H9 (cell line): ENCODE measurements at regions not wholly inside any gene's neighbourhood (a gene's known extent, or its start where the extent isn't known, plus 50 kb on each side); places are given as distances from the start of the nearest gene placed in this dataset.

Experiments
- DNase-seq: peaks from one replicate; pipeline ENCODE4 v3.0.0-alpha.2; 2017
- H2AFZ ChIP-seq: one replicate; pipeline ENCODE4 v1.6.1; 2013; ENCODE audit warnings: mild to moderate bottlenecking, low read length, control low read depth, moderate library complexity
- H2AK5ac ChIP-seq: 2 replicates; pipeline ENCODE4 v1.6.1; 2013; ENCODE audit warnings: low read length, control low read depth, mixed read lengths; ENCODE audit not compliant: insufficient read length
- H2BK120ac ChIP-seq: one replicate; pipeline ENCODE4 v1.6.1; 2013; ENCODE audit warnings: low read depth, mild to moderate bottlenecking, low read length, control low read depth, inconsistent platforms; ENCODE audit not compliant: poor library complexity, severe bottlenecking
- H2BK12ac ChIP-seq: 2 replicates; pipeline ENCODE4 v1.6.1; 2013; ENCODE audit warnings: low read length, control low read depth, mixed read lengths, low read depth; ENCODE audit not compliant: insufficient read length
- H2BK15ac ChIP-seq: 2 replicates; pipeline ENCODE4 v1.6.1; 2013; ENCODE audit warnings: low read depth, low read length, control low read depth
- H2BK20ac ChIP-seq: one replicate; pipeline ENCODE4 v1.6.1; 2013; ENCODE audit warnings: low read depth, mild to moderate bottlenecking, low read length, control low read depth, inconsistent platforms; ENCODE audit not compliant: poor library complexity, severe bottlenecking
- H2BK5ac ChIP-seq: 2 replicates; pipeline ENCODE4 v1.6.1; 2013; ENCODE audit warnings: low read length, control low read depth, mixed read lengths; ENCODE audit not compliant: insufficient read length
- H3K14ac ChIP-seq: 2 replicates; pipeline ENCODE4 v1.6.1; 2013; ENCODE audit warnings: low read length, control low read depth; ENCODE audit not compliant: insufficient read depth
- H3K18ac ChIP-seq: 2 replicates; pipeline ENCODE4 v1.6.1; 2013; ENCODE audit warnings: low read depth, mild to moderate bottlenecking, mixed read lengths, low read length, control low read depth; ENCODE audit not compliant: insufficient read length
- H3K23ac ChIP-seq: 2 replicates; pipeline ENCODE4 v1.6.1; 2013; ENCODE audit warnings: low read length, control low read depth, mixed read lengths, low read depth; ENCODE audit not compliant: insufficient read length
- H3K23me2 ChIP-seq: 2 replicates; pipeline ENCODE4 v1.6.1; 2013; ENCODE audit warnings: low read depth, mild to moderate bottlenecking, mixed read lengths, low read length, control low read depth; ENCODE audit not compliant: insufficient read length, poor library complexity, severe bottlenecking
- H3K27ac ChIP-seq: 2 replicates; pipeline ENCODE4 v1.5.1; 2013; ENCODE audit warnings: low read length, control low read depth, mixed read lengths, low read depth; ENCODE audit not compliant: insufficient read length
- H3K27me3 ChIP-seq: 2 replicates; pipeline ENCODE4 v1.6.1; 2013; ENCODE audit warnings: low read length, control low read depth, inconsistent platforms; ENCODE audit not compliant: insufficient read depth
- H3K4ac ChIP-seq: 2 replicates; pipeline ENCODE4 v1.6.1; 2013; ENCODE audit warnings: low read depth, mild to moderate bottlenecking, control low read depth, inconsistent platforms, low read length, moderate library complexity
- H3K4me1 ChIP-seq: 2 replicates; pipeline ENCODE4 v1.6.1; 2013; ENCODE audit warnings: low read length, control low read depth, inconsistent platforms; ENCODE audit not compliant: insufficient read depth
- H3K4me2 ChIP-seq: 2 replicates; pipeline ENCODE4 v1.6.1; 2013; ENCODE audit warnings: low read length, control low read depth, mixed read lengths; ENCODE audit not compliant: insufficient read length, insufficient read depth
- H3K56ac ChIP-seq: 2 replicates; pipeline ENCODE4 v1.6.1; 2013; ENCODE audit warnings: low read depth, mild to moderate bottlenecking, mixed read lengths, low read length, control low read depth; ENCODE audit not compliant: insufficient read length
- H3K79me1 ChIP-seq: 2 replicates; pipeline ENCODE4 v1.6.1; 2013; ENCODE audit warnings: low read depth, mild to moderate bottlenecking, moderate library complexity, low read length, control low read depth, inconsistent platforms; ENCODE audit not compliant: insufficient read depth, poor library complexity, severe bottlenecking
- H3K79me2 ChIP-seq: 2 replicates; pipeline ENCODE4 v1.6.1; 2013; ENCODE audit warnings: low read length, control low read depth, inconsistent platforms; ENCODE audit not compliant: insufficient read depth
- H3K9ac ChIP-seq: 2 replicates; pipeline ENCODE4 v1.6.1; 2013; ENCODE audit warnings: low read length, control low read depth, mixed read lengths; ENCODE audit not compliant: insufficient read length; ENCODE audit errors: extremely low read depth
- H3K9me3 ChIP-seq: one replicate; pipeline ENCODE4 v1.6.1; 2013; ENCODE audit warnings: low read depth, low read length, inconsistent platforms; ENCODE audit not compliant: control insufficient read depth
- H3T11ph ChIP-seq: one replicate; pipeline ENCODE4 v1.6.1; 2013; ENCODE audit warnings: mild to moderate bottlenecking, low read length, control low read depth, inconsistent platforms
- H4K20me1 ChIP-seq: one replicate; pipeline ENCODE4 v1.6.1; 2013; ENCODE audit not compliant: control insufficient read depth, insufficient read length, insufficient read depth
- H4K5ac ChIP-seq: 2 replicates; pipeline ENCODE4 v1.6.1; 2013; ENCODE audit warnings: low read depth, mild to moderate bottlenecking, mixed read lengths, low read length, control low read depth; ENCODE audit not compliant: insufficient read length
- H4K8ac ChIP-seq: replicated peaks from 2 replicates; pipeline ENCODE4 v1.6.1; 2013; ENCODE audit warnings: low read length, control low read depth, mixed read lengths, low read depth; ENCODE audit not compliant: insufficient read length
- H4K91ac ChIP-seq: 2 replicates; pipeline ENCODE4 v1.6.1; 2013; ENCODE audit warnings: low read depth, mild to moderate bottlenecking, moderate library complexity, mixed read lengths, low read length, control low read depth; ENCODE audit not compliant: insufficient read length
- H3K27ac Mint-ChIP-seq, 3 experiments: 2 replicates in 2 of 3; 3 replicates in 1 of 3; pipeline ENCODE4 v1.8.0; 2020 to 2021; ENCODE audit warnings: mixed read lengths in 3 of 3, mild to moderate bottlenecking in 1 of 3, moderate library complexity in 1 of 3
- H3K27me3 Mint-ChIP-seq: 2 replicates; pipeline ENCODE4 v1.8.0; 2021; ENCODE audit warnings: low read depth, mild to moderate bottlenecking, moderate library complexity, mixed read lengths
- H3K36me3 Mint-ChIP-seq, 3 experiments: 2 replicates in 2 of 3; 3 replicates in 1 of 3; pipeline ENCODE4 v1.8.0; 2020 to 2021; ENCODE audit warnings: low read depth in 3 of 3, mixed read lengths in 3 of 3; ENCODE audit not compliant: insufficient read depth in 1 of 3
- H3K4me1 Mint-ChIP-seq, 2 experiments: 2 replicates each; pipeline ENCODE4 v1.8.0; 2020; ENCODE audit warnings: mixed read lengths in 2 of 2
- H3K4me3 Mint-ChIP-seq, 2 experiments: 2 replicates in 1 of 2; 3 replicates in 1 of 2; pipeline ENCODE4 v1.8.0; 2020 to 2021; ENCODE audit warnings: mild to moderate bottlenecking in 2 of 2, mixed read lengths in 2 of 2, moderate library complexity in 1 of 2
- H3K9me3 Mint-ChIP-seq, 2 experiments: 2 replicates in 1 of 2; 3 replicates in 1 of 2; pipeline ENCODE4 v1.8.0; 2020; ENCODE audit warnings: mild to moderate bottlenecking in 2 of 2, mixed read lengths in 2 of 2, moderate library complexity in 1 of 2
- CTCF ChIP-seq: fragments of 200-600 bp; sonication (generic); conservative IDR thresholded peaks from 3 replicates; pipeline ENCODE4 v1.8.0; 2021; ENCODE audit warnings: antibody characterized with exemption, mild to moderate bottlenecking
- WGBS: extraction: QIAGEN DNeasy Blood & Tissue Kit; methylation state at CpG from one replicate; pipeline ENCODE4 v1.1.7; 2013; ENCODE audit warnings: missing lambda C conversion rate, low lambda C conversion rate, mixed read lengths; ENCODE audit not compliant: insufficient read length; ENCODE audit errors: extremely low coverage; 5-methylcytosine and 5-hydroxymethylcytosine counted together

GRCh38 chr10:129305046-129305445, 162.0 kb upstream of the MGMT start:
- Mint-ChIP-seq H3K27ac (no peak overlapping the region), H3K9me3 (peaks cover 2 to 6% of the 10 kb centered on the region in 2 experiments; a peak in 4 of 5 replicates), H3K4me1 (no peaks in the 10 kb centered on the region; a peak in 1 of 4 replicates), H3K4me3 (no peak overlapping the region), H3K36me3 (peaks cover 0 to 6% (median 2%) of the 10 kb centered on the region in 3 experiments; a peak in 1 of 7 replicates), H3K27me3 (no peaks in the 10 kb centered on the region; the same call in 1 of the 2 replicates)
- Histone ChIP-seq H3K4me1 (no peaks in the 10 kb centered on the region), H2BK5ac (no peak overlapping the region), H3K9me3 (no peaks in the 10 kb centered on the region), H3K4ac (no peak overlapping the region), H4K20me1 (no peaks in the 10 kb centered on the region), H3K4me2 (no peak overlapping the region), H4K8ac (no peak overlapping the region), H3K23ac (no peak overlapping the region), H3K79me1 (no peaks in the 10 kb centered on the region), H3T11ph (no peak overlapping the region), H2BK20ac (no peak overlapping the region), H4K5ac (no peak overlapping the region), H3K79me2 (no peaks in the 10 kb centered on the region), H2BK15ac (no peak overlapping the region), H4K91ac (no peak overlapping the region), H3K9ac (no peak overlapping the region), H3K23me2 (no peaks in the 10 kb centered on the region), H3K56ac (no peak overlapping the region), H3K27ac (no peak overlapping the region), H2BK12ac (no peak overlapping the region), H3K18ac (no peak overlapping the region), H2BK120ac (no peak overlapping the region), H2AK5ac (no peak overlapping the region), H2AFZ (no peak overlapping the region), H3K27me3 (no peaks in the 10 kb centered on the region), H3K14ac (no peak overlapping the region)
- no peak for DNase-seq
- WGBS: no CpG with 5 or more reads among the region's 5 CpGs
- no peak for TF ChIP-seq CTCF
